A172 (cell line): ENCODE measurements at regions not wholly inside any gene's neighbourhood (a gene's known extent, or its start where the extent isn't known, plus 50 kb on each side); places are given as distances from the start of the nearest gene placed in this dataset.

ENCODE experiments used
- DNase-seq: peaks from one replicate; pipeline ENCODE4 v3.0.0-alpha.2; 2015; ENCODE audit warnings: low spot score

GRCh38 chr3:117074826-117075225 is 365.2 kb downstream of the TUSC7 start:
- DNase-seq = no peak

- DNase-seq = no peak
These were observed 370.4 kb downstream of the TUSC7 start for GRCh38 chr3:117079997-117080396.

GRCh38 chr3:117080872-117081271 is 371.3 kb downstream of the TUSC7 start:
- DNase-seq = no peak

- DNase-seq = no peak
These were observed 374.7 kb downstream of the TUSC7 start for GRCh38 chr3:117084277-117084676.

- DNase-seq = no peak
These were observed 375.2 kb downstream of the TUSC7 start for GRCh38 chr3:117084739-117085270.

GRCh38 chr3:117091676-117092075 is 382.1 kb downstream of the TUSC7 start:
- DNase-seq = no peak

GRCh38 chr3:117096549-117096948 is 387.0 kb downstream of the TUSC7 start:
- DNase-seq = no peak

- no peak for DNase-seq
These were observed 387.8 kb downstream of the TUSC7 start for GRCh38 chr3:117097351-117097750.

GRCh38 chr3:117101697-117102096 is 392.1 kb downstream of the TUSC7 start:
- DNase-seq = no peak

GRCh38 chr3:117102426-117102825 is 392.8 kb downstream of the TUSC7 start:
- no peak for DNase-seq

- no peak for DNase-seq
These were observed 394.1 kb downstream of the TUSC7 start for GRCh38 chr3:117103675-117104074.

GRCh38 chr3:117104381-117104780 is 394.8 kb downstream of the TUSC7 start:
- DNase-seq = no peak

- DNase-seq = no peak
These were observed 395.2 kb downstream of the TUSC7 start for GRCh38 chr3:117104792-117105191.

- DNase-seq = no peak
These were observed 396.1 kb downstream of the TUSC7 start for GRCh38 chr3:117105686-117106085.

- no peak for DNase-seq
These were observed 396.8 kb downstream of the TUSC7 start for GRCh38 chr3:117106396-117106795.

GRCh38 chr3:117107946-117108345 is 398.4 kb downstream of the TUSC7 start:
- DNase-seq = no peak

GRCh38 chr3:117109178-117109577 is 399.6 kb downstream of the TUSC7 start:
- no peak for DNase-seq

GRCh38 chr3:117114517-117115265 is 405.1 kb downstream of the TUSC7 start:
- no peak for DNase-seq

- DNase-seq = no peak
These were observed 407.8 kb downstream of the TUSC7 start for GRCh38 chr3:117117188-117117936.

- no peak for DNase-seq
These were observed 409.0 kb downstream of the TUSC7 start for GRCh38 chr3:117118604-117119003.

- no peak for DNase-seq
These were observed 410.4 kb downstream of the TUSC7 start for GRCh38 chr3:117120014-117120413.

GRCh38 chr3:117122609-117123008 is 413.0 kb downstream of the TUSC7 start:
- DNase-seq = no peak

- DNase-seq = no peak
These were observed 416.9 kb downstream of the TUSC7 start for GRCh38 chr3:117126460-117126859.
